ENCODE measurements at regions not wholly inside any gene's neighbourhood (a gene's known extent, or its start where the extent isn't known, plus 50 kb on each side); places are given as distances from the start of the nearest gene placed in this dataset.

- no peak for DNase-seq
Measured at GRCh38 chr10:42952931-42953683, 123.8 kb upstream of the RET start.

DNA sequence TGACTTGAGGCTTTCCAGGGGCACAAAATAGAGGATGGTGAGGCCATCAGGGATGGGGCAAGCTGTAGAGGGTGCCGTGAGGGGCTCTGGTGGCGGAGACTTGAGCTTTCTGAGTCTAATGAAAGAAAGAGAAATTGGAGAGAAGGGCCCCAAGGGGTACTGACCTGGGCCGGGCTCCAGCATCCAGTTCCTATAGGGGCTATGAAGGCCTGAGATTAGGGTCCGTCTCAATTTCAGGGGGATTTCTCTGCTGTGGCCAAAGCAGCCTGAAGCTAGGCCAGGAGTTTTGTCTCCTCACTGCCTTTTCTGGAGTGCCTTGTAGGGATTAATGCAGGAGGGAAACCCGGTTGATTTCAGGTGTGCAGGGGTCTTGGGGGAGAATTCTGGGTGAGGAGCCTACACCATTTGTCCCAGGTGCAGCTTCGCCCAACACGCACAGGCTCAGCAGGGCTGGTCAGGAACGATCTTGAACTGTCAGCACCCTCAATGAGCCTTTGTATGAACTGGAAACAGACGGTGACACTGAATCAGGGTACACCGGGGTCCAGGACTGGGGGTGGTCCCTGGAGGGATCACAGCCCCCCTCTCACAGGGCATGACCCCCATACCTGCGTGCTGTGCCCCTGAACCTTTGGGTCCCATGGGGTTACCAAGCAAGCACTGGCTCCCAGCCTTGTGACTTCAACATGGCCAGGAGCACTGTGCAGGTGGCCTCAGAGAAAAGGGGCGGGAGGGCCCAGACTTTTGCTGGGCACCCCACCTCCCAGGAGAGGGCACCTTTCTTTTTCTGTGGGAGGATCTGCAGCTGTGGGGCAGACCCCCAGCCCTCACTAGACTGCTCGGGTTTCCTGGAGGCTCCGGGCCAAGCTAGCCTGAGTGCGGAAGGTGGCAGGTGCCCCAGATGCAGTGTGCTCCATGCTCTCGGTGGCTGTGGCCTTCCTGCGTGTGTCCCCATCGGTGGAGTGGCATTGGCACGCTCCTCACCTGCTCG is 122.9 kb upstream of the RET start:
- DNase-seq = no peak

DNA sequence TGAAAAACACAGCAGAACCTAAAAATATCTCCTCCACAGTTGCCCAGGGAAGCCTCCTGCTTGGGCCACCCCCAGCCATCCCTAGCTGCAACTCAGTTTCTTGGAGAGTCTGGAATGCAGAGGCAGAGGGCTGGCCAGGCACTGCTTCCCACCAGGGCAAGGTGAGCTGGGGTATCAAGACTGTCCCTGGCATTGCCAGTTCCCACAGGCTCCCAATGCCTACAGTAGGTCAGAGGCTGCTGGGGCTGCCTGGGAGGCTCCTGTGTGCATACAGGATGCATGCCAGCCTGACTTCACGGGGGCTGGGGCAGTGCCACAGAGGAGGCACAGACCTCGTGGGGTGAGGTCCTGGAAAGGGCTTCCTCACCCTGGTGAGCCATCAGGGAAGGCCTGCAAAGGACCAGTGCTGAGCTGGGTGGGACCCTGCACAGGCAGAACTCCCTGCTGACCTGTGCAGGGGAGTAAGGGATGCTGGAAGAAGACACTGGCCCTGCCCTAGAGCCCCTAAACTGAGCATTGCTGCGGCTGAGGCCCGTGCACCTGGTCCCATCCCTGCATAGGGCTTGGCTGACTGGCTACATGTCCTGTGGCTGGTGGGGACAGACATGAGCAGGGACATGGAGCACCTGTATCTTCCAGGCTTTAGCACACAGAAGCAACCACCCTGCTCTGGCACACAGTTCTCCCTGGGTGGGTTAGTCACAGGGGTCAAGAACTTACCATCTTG is 121.9 kb upstream of the RET start:
- no peak for DNase-seq

- no peak for DNase-seq
Measured at GRCh38 chr10:42955493-42955889, 121.4 kb upstream of the RET start.

GRCh38 chr10:42956045-42956444 is 120.8 kb upstream of the RET start:
- DNase-seq = no peak

DNA sequence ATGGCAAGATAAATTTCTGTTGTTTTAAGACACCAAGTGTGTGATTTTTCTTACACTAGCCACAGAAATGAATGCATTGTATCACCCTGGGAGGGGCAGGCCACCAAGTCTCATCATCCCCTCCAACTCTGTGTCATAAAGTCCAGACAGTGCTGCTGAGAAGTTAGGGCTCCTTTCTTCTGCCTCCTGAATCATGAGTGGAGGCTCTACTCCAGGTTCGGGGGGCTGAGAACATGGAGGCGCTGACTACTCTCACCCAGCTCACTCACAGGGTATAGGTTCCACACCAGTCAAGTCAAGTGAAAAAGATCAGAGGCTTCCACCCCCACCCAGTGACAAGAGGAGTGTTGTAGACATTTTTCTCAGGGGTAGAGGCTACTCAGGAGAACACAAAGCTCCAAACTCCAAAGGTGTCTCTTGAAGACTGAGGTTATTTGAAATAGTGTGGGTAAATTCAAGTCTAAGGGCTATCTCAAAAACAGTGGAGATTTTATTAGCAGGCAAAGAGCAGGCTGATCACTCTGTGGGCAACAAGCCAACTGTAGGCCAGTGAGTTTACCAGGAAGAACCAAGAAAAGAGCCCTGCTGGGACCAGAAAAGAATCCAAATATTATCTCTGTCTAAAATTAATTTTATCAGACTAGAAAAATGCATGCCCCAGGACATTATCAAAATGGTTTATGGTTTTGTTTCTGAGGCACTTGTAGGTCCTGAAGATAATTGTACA is 118.6 kb upstream of the RET start:
- no peak for DNase-seq

DNA sequence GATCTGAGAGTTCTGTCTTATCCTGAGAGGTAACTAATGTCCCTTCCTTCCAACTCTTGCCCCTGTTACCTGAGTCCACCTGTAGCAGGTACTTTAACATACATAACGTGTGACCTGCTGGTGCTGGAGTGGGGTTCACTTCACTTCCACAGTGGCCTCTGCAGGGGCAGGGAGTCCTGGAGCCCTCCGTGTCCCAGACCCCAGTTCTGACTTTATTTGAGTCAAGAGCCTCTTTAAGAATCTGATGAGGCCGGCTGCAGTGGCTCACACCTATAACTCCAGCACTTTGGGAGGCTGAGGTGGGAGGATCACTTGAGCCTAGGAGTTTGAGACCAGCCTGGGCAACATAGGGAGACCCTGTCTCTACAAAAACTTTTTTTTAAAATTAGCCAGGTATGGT is 117.0 kb upstream of the RET start:
- DNase-seq = no peak

DNA sequence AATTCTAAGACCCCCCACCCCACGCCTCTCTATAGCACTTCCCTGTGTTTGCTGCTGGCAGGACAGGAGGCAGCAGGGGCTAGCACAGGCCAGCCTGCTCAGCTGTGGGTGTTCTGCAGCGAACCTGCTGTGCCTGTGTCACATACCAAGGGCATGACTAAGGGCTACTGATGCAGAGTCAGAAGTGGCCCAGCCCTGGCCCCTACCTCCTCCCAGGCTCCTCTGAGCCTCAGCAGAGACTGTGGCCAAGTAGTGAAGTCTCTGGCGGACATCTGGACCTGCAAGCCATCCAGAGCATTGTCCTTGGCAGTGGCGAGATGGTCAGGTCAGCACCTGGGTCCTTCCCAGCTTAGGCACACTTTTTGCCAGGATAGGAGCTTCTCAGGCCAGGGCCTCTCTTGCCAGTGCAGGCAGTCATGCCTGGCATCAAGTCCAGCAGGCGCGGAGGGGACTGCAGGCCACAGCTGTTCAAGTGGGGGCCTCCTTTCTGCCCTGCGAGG is 116.3 kb upstream of the RET start:
- DNase-seq = peak; percentile 12

- no peak for DNase-seq
Measured at GRCh38 chr10:42960991-42961795, 115.7 kb upstream of the RET start.

DNA sequence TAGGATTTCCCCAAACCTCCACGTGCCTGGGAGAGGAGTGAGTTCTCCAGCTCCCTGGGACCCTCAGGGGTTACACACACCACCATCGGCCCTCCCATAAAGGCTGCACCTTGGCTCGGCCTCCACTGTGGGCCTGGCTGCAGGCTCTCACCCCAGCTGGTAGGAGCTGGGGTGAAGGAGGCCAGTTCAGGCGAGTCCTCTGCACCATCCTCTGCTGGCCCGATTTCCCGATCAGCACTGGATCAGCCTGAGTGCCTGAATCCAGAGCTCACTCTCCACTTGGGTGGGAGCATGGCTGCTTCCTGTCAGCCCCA is 115.1 kb upstream of the RET start:
- no peak for DNase-seq

GRCh38 chr10:42962110-42962901 is 114.6 kb upstream of the RET start:
- DNase-seq = no peak

- no peak for DNase-seq
Measured at GRCh38 chr10:42962902-42963231, 114.0 kb upstream of the RET start.

DNA sequence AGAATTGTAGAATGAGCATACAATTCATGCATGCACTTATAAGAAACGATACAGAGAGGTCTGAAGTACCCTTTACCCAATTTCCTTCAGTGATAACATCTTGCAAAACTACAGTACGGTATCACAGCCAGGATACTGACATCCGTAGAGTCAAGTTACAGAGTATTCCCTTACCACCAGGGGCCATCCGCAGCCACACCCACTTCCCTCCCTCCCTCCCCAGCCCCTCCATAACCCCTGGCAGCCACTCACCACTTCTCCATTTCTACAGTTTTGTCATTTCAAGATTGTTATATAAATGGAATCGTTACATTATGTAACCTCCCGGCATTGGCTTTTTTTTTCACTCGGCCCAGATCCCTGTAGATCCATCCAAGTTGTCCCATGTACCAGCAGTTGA is 113.6 kb upstream of the RET start:
- DNase-seq = no peak

DNA sequence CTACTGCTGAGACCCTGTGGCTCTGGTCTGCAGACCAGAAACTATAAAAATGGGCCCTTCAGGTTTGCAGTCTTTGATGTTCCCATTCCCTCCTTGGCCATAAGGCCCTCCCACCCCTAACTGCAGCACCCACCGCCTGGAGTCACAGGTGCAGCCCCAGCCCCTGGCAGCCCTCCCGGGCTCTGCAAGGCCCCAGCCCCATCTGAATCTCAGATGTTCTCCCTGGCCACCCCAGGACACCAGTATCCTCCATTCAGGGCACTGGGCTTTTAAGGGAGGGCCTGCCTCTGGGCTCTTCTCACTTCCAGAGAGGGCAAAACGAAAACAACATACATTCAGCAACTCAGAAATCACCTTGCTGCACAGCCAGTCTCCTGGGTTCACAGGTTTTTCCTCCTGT is 107.7 kb upstream of the RET start:
- DNase-seq = no peak

DNA sequence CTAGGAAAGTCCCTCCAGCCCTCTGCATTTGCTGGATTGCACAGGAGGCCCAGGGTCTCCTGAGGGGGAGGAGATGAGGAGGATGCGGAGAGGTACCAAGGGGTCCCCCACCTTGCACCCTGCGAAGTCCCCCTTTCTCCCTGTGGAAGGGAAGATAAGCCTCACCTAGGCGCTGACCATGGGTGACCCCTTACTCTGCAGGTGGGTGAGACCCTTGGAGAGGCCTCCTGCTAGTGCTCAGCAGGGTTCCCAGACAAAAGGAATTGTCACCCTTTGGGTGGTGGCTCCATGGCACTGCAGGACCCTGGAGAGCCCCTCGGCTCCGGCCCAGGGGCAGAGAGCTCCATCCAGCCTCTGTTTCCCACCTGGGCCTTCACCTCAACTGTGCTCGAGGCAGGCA is 107.0 kb upstream of the RET start:
- no peak for DNase-seq

DNA sequence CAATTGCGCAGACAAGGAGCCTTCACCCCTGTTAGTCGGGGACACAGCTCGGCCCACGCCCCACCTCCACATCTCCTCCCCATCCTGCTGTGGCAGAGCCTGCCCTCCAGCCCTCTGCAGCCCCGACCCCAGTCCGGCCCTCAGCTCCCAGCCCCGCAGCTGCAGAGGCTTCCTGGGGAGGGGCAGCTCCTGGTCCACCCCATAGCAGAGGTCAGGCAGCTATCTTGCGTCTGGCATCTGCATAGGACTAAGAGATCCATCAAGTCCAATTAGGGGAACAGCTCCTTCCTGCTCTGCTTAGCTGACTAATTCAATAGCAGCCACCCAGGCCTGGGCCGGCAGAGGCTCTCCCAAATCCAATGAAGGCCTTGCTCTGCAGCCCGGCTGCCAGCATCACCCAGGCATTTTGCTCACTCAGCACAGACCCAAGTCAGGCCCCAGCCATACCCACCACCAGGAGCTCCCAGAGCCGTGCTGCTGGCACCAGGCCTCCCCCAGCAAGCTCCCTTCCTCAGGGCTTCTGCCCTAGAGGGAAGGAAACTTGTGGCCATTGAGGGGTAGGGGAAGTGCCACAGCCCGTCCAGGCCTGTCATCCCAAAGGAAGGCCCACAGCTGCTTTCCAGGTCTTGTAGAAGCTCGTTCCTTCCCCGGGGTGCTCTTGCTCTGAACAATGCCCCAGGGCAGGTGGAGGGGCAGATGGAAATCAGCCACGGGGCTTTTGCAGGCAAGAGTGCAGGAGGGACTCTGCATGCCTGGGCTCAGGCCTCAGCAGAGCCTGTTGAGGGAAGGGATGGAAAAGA is 106.2 kb upstream of the RET start:
- no peak for DNase-seq

- no peak for DNase-seq
Measured at GRCh38 chr10:42971251-42971599, 105.6 kb upstream of the RET start.

DNA sequence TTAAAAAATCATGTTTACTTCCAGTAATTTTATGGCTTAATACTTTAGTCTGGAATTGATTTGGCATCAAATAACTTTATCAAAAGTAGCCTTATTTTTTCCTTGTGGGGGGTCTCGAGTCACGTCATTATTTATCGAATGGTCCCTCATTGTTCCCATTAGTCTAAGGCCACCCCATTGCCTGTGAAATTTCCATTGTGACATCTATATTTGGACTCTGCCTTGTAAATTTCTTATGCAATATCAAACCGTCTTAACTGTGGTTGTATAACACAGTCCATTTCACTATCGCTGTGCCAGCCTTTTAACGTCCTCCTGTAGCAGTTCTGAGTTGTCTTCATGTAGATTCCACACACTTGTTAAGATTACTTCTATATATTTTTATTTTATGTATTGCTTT is 103.9 kb upstream of the RET start:
- DNase-seq = no peak

- DNase-seq = no peak
Measured at GRCh38 chr10:42973411-42973810, 103.5 kb upstream of the RET start.

Data from fibroblast of skin of right biceps (primary cell).